B cell (primary cell): ENCODE measurements at regions not wholly inside any gene's neighbourhood (a gene's known extent, or its start where the extent isn't known, plus 50 kb on each side); places are given as distances from the start of the nearest gene placed in this dataset.

ENCODE experiments used
- CTCF ChIP-seq: fragments of 200-600 bp; IDR thresholded peaks from one replicate; pipeline ENCODE4 v1.8.0; 2022; ENCODE audit warnings: antibody characterized with exemption, mild to moderate bottlenecking
- EZH2 ChIP-seq: IDR thresholded peaks from 2 replicates; pipeline ENCODE4 v1.6.1; 2012; ENCODE audit warnings: borderline replicate concordance, low read depth, mild to moderate bottlenecking, moderate library complexity, low read length; ENCODE audit not compliant: insufficient read depth, poor library complexity, severe bottlenecking

DNA sequence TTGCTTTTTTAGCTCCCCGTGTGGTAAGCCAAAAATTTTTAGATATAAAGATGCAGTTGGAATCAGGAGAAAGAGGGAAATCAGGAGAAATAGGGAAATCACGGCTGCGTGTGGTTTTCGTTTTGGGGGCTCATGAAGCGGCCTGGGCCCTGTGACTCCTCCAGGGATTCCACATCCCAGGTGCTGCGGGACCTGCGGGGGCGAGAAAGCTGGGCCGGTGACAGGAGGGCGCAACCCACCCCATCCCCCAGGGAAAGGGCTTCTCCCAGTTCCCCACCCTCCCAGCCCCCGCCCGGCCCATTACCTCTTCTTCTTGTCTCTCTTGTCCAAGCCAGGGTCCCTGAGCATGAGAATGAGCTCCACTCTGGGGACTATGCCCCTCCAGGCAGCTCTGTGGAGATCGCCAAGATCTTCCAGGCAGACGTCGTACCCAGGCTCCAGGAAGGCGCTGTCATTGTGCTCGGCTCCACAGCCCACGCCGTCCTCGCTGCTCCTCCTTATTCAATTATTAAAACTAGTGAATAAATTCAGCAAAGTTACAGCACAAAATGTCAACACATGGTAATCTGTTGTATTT, 111.0 kb downstream of the MRPL57 start:
- no peak for TF ChIP-seq CTCF
- no peak for TF ChIP-seq EZH2
